HS-5 (cell line): ENCODE measurements at regions not wholly inside any gene's neighbourhood (a gene's known extent, or its start where the extent isn't known, plus 50 kb on each side); places are given as distances from the start of the nearest gene placed in this dataset.
"Not testable (repeated sequence)": the region's sequence is repeated elsewhere in the genome, so short reads cannot be mapped to it uniquely, and the experiment has no call there.

Source experiments
- DNase-seq: peaks from one replicate; pipeline ENCODE4 v3.0.0-alpha.2; 2012; ENCODE audit warnings: low read depth

DNA sequence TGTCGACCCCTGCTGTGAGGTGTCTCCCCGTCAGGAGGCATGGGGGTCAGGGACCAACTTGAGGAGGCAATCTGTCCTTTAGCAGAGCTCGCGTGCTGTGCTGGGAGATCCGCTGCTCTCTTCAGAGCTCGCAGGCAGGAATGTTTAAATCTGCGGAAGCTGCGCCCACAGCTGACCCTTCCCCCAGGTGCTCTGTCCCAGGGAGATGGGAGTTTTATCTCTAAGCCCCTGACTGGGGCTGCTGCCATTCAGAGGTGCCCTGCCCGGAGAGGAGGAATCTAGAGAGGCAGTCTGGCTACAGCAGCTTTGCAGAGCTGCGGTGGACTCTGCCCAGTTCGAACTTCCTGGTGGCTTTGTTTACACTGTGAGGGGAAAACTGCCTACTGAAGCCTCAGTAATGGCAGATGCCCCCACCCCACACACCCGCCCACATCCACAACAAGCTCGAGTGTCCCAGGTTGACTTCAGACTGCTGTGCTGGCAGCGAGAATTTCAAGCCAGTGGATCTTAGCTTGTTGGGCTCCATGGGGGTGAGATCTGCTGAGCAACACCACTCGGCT, 133.1 kb downstream of the CENPC start:
- not testable (repeated sequence) for DNase-seq

DNA sequence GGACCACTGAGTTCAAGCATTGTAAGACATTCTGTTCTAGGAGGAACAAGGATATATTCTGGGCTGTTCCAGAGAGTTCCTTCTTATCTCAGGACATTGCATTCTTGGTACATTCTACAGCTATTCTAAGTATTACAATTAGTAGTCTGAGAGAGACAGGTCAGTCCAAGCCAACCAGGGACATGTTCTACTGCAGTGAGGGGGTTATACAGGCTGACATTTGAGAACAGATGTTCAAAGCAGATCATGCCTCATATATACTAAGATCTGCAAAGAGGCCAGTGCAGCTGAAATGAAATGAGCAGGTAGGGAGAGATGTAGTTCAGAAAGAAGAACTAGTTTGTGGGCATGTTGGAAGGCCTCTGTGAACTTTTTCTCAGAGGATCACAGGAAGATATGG, 142.0 kb downstream of the CENPC start:
- DNase-seq, result no peak

DNA sequence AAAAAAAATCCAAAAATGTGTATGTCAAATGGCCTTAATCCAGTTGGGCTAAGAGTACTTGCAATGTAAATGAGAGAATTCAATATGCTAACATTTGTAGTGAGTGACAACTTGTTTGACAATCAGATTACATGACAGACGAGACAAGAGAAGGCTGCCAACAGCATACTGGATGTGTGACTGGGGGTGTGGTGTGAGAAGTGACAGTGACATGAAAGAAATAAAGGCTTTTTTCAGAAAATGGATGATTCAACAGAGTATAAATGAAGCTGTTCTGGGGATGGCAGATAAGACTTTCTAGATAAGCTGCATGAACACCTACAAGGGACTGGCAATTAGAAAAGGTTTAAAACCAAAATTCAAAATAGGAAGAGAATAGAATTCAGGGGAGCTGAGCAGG, 143.4 kb downstream of the CENPC start:
- no peak for DNase-seq

DNA sequence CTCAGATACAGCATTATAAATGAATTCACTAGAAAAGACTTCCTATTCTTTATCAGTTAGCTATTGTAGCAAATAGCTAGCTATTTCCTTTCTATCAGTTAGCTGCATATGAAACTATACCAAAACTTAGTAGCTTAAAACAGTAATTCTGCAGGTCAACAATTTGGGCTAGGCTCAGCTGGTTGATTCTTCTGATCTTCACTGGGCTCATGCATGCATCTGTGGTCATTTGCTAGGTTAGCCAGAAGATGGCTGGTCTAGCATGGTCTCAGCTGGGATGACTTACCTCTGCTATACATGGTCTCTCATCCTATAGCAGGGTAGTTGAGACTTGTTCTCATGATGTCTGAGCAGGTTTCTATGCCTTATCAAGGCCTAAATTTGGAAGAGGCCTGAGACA, 147.4 kb downstream of the CENPC start:
- no peak for DNase-seq

DNA sequence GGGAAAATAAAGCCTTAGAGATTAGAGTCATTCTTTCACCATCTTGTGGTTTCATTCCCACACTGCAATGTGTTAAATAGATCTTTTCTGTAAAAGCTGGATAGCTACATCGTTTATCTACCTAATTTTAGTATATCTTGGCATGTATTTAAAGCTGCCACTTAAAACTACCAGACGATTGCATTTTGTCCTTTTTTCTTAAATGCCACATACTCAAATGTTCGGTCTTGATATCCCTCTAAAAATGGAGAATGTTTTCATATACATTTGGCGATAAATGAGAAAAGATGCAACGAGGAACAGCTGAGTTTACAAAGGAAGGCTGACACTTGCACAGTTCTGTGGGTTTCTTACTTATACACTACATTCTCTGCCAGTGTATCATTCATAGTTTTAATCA, 148.3 kb downstream of the CENPC start:
- DNase-seq, result no peak

DNA sequence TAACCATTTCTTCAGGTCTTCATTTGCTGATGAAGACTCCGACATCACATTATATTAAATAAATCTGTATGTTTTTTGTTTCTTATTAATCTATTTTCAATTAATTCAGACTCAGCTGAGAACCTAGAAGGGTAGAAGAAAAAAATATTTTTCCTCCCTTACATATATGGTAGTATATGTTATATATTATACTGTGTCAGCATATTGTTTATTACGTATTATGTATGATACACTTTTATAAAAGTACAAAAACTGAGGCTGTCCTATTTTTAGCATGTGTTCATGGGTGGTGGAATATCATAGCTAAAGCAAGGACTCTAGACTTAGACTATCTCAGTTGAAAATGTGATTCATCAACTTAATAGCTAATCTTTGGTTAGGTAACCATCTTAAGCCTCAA, 149.3 kb downstream of the CENPC start:
- DNase-seq, result no peak

DNA sequence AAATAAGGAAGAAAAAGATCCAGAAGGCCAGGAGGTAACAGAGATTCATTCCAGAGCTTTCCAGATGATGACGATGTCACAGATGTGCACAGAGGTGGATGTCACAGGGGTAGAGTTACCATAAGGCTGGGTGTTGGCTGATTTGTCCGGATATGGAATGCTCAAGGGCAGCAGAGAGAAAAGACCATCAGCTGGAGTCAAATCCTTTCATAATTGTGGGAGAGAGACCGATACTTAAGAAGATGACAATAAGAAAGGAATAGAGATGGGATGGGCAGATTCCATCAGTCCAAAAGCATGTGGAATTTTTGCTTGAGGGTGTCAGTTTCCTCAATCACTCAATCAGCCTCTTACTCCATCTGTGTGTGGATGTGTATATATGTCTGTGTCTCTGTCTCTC, 150.4 kb downstream of the CENPC start:
- no peak for DNase-seq

DNA sequence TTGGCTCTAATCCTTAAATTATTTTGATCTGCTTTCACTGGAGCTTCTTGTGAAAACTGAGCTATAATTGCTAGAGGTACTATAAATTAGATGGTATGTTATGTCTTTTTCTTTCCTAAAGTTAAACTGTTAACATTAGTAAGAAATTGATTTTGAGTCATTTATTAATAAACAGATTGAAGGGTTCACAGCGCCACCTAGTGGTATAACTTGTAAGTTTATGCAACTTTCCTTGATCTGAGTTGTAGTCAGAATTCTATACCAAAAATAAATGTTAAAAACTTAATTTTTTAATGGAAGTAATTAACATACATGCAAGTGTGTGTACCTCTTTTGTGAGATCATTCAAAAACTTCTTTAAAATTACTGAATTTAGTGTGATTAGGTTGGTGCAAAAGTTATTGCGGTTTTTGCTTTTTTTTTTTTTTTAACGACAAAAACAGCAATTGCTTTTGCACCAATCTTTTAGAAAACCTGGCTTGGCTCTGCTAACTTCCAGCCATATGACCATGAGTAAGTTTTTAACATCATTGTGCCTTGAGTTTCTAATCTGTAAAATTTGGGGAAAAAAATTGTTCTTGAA, 151.5 kb downstream of the CENPC start:
- DNase-seq, result peak; percentile 22

DNA sequence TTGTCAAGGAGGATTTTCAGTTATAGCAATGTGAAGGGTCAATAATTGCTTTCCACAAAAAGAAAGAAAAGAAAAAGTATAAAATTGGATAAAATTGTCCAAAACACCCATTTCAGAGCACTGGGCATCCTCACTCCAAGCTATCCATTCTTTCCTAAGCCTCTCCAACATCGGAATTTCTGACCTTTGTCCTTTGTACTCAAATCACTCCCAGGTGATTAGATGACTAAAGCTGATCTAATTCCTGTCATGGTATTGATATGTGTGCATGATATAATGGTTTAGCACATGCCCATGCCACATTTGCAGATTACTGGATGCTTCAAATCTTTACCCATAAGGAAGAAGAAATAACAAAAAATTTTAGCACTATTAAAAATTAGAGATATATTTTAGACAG, 152.3 kb downstream of the CENPC start:
- DNase-seq, result no peak

DNA sequence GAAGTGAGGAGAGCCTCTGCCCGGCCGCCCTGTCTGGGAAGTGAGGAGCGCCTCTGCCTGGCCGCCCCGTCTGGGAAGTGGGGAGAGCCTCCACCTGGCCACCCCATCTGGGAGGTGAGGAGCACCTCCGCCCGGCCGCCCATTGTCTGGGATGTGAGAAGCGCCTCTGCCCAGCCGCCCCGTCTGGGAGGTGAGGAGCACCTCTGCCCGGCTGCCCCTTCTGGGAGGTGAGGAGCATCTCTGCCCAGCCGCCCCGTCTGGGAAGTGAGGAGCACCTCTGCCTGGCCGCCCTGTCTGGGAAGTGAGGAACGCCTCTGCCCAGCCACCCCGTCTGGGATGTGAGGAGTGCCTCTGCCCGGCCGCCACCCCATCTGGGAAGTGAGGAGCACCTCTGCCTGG, 163.9 kb downstream of the CENPC start:
- not testable (repeated sequence) for DNase-seq

DNA sequence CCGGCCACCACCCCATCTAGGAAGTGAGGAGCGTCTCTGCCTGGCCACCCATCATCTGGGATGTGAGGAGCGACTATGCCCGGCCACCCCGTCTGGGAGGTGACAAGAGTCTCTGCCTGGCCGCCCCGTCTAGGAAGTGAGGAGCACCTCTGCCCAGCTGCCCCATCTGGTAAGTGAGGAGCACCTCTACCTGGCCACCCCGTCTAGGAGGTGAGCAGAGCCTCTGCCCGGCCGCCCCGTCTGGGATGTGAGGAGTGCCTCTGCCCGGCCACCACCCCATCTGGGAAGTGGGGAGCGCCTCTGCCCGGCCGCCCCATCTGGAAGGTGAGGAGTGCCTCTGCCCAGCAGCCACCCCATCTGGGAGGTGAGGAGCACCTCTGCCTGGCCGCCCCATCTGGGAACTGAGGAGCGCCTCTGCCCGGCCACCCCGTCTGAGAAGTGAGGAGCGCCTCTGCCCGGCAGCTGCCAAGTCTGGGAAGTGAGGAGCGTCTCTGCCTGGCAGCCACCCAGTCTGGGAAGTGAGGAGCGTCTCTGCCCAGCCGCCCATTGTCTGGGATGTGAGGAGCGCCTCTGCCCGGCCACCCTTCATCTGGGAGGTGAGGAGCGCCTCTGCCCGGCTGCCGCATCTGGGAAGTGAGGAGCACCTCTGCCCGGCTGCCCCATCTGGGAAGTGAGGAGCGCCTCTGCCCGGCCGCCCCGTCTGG, 164.4 kb downstream of the CENPC start:
- not testable (repeated sequence) for DNase-seq

DNA sequence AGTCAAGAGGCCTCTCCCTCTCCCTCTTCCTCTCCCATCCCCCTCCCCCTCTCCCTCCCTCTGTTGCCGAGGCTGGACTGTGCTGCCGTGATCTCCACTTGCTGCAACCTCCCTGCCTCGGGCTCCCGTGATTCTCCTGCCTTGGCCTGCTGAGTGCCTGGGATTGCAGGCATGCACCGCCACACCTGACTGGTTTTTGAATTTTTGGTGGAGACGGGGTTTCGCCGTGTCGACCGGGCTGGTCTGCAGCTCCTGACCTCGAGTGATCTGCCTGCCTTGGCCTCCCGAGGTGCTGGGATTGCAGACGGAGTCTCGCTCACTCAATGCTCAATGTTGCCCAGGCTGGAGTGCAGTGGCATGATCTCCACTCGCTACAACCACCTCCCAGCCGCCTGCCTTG, 165.1 kb downstream of the CENPC start:
- no peak for DNase-seq

DNA sequence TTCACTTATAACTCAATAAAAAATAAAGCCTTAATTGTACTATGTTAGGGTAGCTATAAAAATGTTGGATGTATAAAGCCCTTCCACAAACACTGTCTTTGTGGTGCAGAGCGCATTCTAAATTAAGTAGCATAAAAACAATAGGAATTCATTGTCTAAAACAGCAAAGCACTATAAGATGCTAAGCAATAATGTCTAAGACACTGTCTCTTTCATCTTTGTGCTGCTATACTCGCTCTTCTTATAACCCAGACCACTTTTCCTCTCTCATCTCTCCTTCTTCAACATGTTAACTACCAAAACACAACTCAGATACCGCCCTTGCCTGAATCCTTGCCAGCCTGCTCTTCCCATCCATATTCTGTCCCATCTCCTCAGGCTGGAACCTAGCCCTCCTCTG, 170.0 kb downstream of the CENPC start:
- no peak for DNase-seq

DNA sequence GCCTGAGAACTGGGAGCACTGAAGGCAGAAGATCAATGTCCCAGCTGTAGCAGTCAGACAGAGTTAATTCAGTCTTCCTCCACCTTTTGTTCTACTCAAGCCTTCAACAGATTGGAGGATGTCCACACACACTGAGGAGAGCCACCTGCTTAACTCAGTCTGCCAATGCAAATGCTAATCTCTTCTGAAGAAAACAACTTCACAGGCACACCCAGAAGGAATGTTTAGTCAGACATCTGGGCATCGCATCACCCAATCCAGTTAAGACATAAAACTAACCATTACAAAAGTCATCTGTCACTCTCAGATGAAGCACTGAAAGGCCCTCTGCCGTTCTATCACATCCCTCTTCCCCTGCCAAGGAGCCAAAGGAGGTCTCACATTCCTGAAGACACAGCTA, 173.7 kb downstream of the CENPC start:
- DNase-seq, result no peak

DNA sequence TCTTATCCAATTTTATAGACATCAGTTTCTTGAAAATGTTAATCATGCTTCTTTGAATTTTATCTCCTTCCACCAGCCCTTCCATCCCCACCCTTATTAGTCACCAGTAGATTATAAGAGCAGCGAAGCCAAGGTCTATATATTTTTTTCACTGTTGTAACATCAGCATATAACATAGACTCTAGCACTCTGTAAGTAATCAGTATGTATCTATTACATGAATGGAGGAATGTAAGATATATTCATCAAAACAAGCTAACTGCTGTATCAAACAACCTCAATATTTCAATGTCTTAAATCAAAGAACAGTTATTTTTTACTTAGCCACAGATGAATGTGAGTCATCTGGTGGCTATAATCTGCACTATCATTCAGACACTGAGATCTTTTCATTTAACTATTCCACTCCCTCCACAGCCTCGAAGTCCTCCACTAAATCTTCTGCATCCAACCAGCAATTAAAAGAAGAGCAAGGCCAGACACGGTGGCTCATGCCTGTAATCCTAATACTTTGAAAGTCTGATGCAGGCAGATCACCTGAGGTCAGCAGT, 178.9 kb downstream of the CENPC start:
- no peak for DNase-seq

DNA sequence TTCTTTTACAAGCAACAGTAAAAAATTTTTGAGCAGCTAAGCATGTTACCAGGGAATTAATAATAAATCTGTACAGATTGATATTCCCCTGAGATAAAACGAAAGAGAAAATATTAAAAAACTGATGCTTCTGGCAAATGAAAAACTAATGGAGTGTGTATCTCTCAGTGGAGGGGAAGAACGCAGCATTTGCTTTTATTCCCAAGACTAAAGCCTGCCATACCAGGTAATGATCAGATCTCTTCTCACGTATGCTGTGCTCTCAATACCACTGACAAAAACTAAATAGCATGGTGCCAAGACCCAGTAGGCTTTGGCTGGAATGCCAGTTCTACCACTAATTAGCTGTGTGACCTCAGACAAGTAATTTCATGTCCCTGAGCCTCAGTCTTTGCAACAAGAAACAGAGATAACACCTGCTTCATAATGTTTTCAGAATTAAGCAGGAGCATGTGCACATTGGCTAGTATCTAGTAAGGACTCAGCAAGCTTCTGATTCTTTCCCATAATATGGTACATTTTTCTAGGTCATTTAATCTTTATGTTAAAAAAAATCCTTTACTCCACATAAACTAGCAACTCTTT, 179.6 kb downstream of the CENPC start:
- DNase-seq, result no peak

DNA sequence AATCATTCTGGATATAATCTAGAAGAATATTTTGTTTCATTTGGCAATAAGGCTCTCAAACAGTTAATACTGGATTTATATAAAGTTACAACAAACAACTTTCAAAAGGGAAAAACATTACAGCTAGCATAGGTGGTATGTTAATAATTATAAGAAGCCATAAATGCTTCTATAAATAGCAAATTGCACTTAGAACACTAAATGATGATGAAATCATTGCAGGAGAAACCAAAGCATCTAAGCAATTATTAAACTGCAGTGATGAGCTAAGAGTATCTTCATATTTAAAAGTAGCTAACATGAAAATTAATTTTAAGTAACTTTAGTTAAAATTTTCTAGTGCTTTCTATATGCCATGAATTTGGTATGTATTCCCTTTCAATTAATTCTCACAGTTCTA, 189.5 kb downstream of the CENPC start:
- no peak for DNase-seq

DNA sequence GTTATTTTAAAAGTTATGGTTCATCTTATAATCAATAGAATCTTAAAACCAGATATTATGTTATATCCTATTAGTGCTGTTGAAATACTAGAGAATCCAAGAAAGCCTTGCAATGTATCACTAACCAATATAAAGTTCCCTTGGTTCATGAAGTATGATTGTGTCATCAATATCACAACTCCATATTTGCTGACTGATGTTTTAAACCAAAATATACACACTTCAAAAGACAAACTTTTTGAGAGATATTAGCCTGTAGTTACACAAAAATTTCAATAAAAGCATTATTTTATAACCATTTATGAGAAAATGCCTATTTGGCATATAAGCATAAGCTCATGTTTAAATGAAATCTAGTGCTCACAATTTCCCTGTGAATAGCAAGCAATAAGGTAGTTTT, 198.6 kb downstream of the CENPC start:
- DNase-seq, result no peak

DNA sequence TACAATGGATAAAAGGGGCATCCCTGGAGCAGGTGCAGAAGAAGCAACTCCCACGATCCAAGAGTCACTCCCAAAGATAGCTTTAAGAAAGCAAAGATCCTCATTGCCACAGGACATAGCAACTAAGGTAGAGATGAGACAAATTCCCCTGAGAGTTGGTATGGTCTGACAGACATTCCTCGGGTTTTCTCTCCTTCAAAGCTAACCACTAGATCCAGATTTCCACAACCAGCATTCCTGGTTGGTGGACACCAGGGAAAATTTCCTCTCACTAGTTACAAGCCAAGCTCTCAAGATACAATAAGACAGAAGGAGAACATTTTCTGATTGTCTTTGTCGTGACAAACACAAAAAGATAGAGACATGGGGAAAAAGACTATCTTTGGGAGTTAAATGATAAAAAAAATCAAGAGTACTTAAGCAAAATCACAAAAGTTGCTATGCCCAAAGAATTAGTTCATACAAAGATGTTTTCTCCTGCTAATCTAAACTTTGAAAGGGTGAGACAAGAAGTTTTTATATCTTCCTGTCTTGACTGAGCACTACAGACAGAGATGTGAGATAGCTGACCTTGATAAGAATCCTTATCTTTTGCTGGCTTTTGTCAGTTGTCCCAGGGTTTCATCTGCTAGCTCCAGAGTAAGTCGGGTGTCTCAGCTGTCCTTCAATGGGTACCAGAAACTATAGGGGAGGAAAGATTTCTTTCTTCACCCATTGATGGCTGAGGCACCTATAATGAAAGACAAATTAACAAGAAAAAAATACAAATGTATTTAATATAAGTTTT, 200.5 kb downstream of the CENPC start:
- DNase-seq, result no peak

DNA sequence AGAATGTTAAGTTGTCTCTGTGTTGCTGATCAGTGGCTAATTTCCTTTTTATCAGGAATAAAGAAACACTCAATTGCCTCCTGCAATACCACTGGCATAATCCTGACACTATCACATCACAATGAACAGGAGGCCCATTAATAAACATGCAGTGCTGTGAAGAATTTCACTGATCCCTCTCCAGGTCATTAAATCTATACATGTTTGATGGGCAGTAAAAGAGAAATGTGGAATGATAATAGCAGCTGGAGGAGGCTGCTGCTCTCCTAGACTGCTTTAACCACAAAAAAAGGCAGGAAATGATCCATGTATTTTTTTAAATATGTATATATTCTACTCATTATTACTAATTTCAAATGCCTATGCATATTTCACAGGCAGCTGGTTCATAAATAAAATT, 202.1 kb downstream of the CENPC start:
- no peak for DNase-seq

DNA sequence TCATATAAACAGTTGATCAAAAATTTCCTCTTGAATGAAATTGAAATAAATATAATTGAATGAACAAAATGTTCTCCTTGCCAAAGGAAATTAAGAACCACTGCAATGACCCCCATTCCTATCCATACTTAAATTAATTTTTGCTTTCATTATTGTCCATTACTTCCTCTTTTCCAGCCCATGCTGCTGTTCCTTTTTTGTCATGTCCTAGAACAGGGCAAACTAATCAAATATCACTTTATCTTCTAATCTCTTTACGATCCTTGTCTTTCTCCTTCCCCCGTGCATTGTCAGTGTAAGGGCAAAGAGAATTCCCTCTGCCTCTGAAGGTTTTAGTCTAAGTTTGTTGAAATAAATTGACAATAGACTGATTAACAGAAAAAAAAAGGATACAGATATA, 203.0 kb downstream of the CENPC start:
- DNase-seq, result no peak

DNA sequence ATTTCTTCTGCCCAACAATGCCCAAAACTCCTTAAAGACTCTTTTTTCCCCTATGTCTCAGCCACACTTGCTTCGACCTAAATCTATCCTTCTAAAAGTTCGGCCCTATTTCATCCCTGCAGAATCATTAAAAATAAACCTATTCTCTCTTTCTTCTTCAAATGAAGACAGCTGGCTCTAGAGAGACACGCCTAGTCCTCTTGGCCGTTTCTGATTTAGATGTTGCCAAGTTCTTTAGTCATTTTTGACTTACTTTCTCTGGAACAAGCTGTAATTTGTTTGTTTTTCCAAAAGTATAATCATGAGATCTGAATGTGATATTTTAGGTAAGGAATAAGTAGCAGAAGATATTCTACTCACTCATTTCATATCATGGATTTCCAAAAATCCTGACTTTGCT, 211.6 kb downstream of the CENPC start:
- DNase-seq, result no peak
